ENCODE measurements at regions not wholly inside any gene's neighbourhood (a gene's known extent, or its start where the extent isn't known, plus 50 kb on each side); places are given as distances from the start of the nearest gene placed in this dataset.

DNA sequence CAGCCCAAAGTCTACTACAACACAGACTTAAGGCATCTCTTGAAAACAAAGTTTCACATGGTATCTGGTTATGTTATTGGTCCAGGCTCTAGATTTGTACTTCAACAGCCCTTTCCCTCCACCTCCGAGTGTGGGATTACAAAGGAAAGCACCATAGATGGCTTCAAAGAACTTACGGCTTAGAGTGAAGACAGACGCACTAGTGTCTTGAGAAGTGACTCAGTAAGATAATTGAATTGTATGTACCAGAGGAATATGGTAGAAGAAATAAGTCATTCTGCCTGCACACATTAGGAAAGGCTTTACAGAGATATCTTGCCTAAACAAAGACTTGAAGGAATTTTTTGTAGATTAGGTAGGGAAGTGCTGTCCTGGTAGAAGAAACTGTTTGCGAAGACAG lies 392.3 kb upstream of the TNP1 start:
- no peaks in the 10 kb centered on the region for H3K36me3 Mint-ChIP-seq (ENCODE audit: low read depth)
- H3K9me3 Mint-ChIP-seq, result no peaks in the 10 kb centered on the region
- POLR2A ChIA-PET, result no interaction called here
- no peaks in the 10 kb centered on the region for H3K4me1 Mint-ChIP-seq
- H3K27ac Mint-ChIP-seq, result no peak overlapping the region
- ATAC-seq (ENCODE audit: low read depth) (no peak), DNase-seq (no peak)
- peaks cover 20% of the 10 kb centered on the region for H3K27me3 Mint-ChIP-seq
- intact Hi-C loops (cut with micrococcal nuclease), result no loop called here
- CTCF ChIA-PET, result no interaction called here
- TF ChIP-seq, protein P1, sequence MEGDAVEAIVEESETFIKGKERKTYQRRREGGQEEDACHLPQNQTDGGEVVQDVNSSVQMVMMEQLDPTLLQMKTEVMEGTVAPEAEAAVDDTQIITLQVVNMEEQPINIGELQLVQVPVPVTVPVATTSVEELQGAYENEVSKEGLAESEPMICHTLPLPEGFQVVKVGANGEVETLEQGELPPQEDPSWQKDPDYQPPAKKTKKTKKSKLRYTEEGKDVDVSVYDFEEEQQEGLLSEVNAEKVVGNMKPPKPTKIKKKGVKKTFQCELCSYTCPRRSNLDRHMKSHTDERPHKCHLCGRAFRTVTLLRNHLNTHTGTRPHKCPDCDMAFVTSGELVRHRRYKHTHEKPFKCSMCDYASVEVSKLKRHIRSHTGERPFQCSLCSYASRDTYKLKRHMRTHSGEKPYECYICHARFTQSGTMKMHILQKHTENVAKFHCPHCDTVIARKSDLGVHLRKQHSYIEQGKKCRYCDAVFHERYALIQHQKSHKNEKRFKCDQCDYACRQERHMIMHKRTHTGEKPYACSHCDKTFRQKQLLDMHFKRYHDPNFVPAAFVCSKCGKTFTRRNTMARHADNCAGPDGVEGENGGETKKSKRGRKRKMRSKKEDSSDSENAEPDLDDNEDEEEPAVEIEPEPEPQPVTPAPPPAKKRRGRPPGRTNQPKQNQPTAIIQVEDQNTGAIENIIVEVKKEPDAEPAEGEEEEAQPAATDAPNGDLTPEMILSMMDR (IDR thresholded peaks at IDR 0.05), result no peak
- H3K4me3 Mint-ChIP-seq, result no peak overlapping the region

DNA sequence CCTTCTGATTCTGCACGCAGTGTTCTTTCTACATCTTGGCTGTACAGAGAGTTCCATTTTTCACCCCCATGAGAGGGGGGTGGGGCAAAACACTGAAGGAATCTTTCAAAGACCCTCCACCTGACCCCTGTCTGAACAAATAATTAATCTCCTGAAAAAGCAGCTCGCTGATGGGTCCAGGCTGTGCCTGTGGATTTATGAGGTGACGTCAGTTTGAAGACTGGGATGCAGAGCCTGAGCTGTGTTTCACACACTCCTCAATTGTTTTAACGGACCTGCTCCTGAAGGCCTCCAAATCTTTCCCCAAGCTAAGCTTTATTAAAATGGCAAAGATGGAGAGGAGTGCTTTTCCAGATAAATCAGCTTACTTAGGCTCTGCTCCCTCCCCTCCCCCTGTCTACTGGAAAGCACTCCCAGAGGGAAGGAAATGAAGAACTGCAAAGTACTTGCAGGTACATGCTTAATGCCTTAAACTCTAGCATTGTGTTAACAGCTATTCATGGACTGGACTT lies 390.2 kb upstream of the TNP1 start:
- TF ChIP-seq, protein P1 (IDR thresholded peaks at IDR 0.05), result no peak
- H3K9me3 Mint-ChIP-seq, result no peaks in the 10 kb centered on the region
- ChIA-PET POLR2A (no interaction called here), CTCF (no interaction called here)
- ATAC-seq (ENCODE audit: low read depth), result no peak
- peaks cover 31% of the 10 kb centered on the region for H3K27me3 Mint-ChIP-seq
- H3K4me3 Mint-ChIP-seq, result no peak overlapping the region
- intact Hi-C loops (cut with micrococcal nuclease), result no loop called here
- no peak overlapping the region for H3K27ac Mint-ChIP-seq
- no peak for DNase-seq
- no peaks in the 10 kb centered on the region for H3K4me1 Mint-ChIP-seq
- H3K36me3 Mint-ChIP-seq (ENCODE audit: low read depth), result no peaks in the 10 kb centered on the region

DNA sequence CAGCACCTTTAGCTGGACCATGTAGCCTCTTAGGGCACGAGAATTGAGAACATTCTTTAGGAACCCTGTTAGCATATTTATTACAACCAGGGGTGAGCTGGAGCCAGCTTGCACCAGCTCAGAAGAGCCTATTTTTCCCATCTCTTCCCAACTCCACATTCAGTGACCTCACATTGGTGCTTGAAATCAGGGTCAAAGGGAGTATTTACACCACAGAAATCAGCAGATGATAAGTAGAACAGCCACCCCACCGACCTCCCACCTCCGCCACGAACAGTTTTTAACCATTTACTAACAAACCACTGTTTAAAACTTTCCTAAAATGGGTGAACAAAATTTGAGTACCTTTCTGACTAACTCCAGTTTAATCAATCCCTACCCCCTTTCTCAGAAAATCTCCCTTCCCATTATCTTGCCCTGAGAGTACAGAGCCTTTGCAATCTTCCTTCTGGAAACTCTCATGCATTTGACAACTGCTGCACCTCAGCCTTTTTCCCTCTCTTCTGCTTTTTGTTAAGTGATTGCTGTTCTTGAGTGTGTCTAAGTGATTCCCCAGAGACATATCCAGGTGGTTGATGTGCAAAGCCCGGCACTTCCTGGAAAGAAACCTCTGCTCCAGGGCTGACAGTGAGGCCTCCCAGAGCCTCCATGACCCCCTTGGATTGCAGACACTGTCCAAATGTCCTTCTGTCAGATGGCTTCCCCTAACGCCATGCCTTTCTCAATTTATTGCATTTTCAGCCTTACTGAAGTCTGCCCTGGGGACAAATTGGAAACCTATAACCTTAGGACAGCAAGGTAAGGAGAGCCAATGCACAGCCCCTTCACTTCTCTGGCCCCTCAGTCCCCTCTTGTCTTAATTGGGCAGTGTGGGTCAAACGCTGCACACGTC lies 389.5 kb upstream of the TNP1 start:
- Mint-ChIP-seq H3K4me1 (no peaks in the 10 kb centered on the region), H3K9me3 (no peaks in the 10 kb centered on the region), H3K36me3 (ENCODE audit: low read depth) (no peaks in the 10 kb centered on the region), H3K27me3 (peaks cover 35% of the 10 kb centered on the region), H3K4me3 (no peak overlapping the region), H3K27ac (no peak overlapping the region)
- ChIA-PET POLR2A (no interaction called here), CTCF (no interaction called here)
- ATAC-seq (ENCODE audit: low read depth) (no peak), DNase-seq (no peak)
- intact Hi-C loops (cut with micrococcal nuclease), result no loop called here
- TF ChIP-seq, protein P1 (IDR thresholded peaks at IDR 0.05), result no peak

DNA sequence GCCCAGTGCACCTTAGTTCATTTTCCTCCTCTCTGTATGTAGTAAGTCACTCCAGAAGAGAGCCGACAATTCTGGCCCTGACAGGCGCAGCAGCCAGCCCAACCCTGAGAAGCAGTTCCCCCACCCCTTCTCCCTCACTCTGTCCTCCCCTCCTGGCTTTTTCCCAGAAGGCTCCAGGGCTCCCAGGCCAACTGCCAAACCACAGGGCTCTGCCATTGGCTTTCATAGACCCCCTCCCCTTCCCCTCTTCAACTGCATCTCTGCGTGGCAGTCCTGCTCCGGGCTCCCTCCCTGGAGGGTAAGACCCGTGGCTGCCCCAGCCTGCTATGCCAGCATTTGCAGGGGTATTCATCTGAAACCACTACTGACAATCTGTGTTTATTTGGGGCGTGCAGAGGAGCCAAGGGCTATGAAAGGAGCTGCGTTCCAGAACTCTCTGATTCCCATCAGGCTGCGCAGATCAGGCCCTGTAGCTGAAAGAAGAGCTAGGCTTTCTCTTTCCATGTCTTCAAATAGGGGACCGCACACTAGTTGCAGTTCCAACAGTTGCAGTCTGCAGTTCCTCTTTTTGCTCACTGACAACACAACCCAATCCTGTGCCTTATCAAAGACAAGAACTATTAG lies 388.6 kb upstream of the TNP1 start:
- DNase-seq (no peak), ATAC-seq (ENCODE audit: low read depth) (peak; percentile 58)
- TF ChIP-seq, protein P1 (IDR thresholded peaks at IDR 0.05), result no peak
- Mint-ChIP-seq H3K4me1 (no peaks in the 10 kb centered on the region), H3K27me3 (peaks cover 33% of the 10 kb centered on the region), H3K36me3 (ENCODE audit: low read depth) (no peaks in the 10 kb centered on the region), H3K4me3 (no peak overlapping the region), H3K9me3 (no peaks in the 10 kb centered on the region), H3K27ac (no peak overlapping the region)
- intact Hi-C loops (cut with micrococcal nuclease), result no loop called here
- ChIA-PET POLR2A (no interaction called here), CTCF (no interaction called here)

DNA sequence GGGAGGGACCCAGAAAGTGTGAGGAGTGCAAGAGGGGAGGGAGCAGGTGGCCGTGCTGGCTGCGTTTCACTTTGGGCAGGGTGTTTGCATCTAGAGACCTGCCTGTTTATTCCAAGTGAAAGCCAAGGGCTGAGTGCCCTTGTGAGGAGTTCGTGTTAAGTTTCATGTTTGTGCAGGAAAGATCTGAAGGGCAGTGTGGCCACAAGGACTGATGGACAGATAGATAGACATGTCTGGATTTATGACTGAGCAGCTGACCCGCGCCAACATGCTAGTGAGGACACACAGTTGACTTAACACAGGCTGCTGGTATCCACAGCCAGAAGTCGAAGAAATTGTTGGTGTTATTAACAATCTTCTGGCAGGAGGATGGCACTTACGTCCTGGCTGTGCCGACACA lies 387.6 kb upstream of the TNP1 start:
- no peak overlapping the region for H3K4me3 Mint-ChIP-seq
- ChIA-PET POLR2A (no interaction called here), CTCF (no interaction called here)
- no peaks in the 10 kb centered on the region for H3K4me1 Mint-ChIP-seq
- ATAC-seq (ENCODE audit: low read depth), result no peak
- no peaks in the 10 kb centered on the region for H3K36me3 Mint-ChIP-seq (ENCODE audit: low read depth)
- TF ChIP-seq, protein P1 (IDR thresholded peaks at IDR 0.05), result no peak
- intact Hi-C loops (cut with micrococcal nuclease), result no loop called here
- H3K27me3 Mint-ChIP-seq, result peaks cover 31% of the 10 kb centered on the region
- no peak for DNase-seq
- H3K27ac Mint-ChIP-seq, result no peak overlapping the region
- H3K9me3 Mint-ChIP-seq, result no peaks in the 10 kb centered on the region

Data from activated B cell treated with CpG ODN at 0.5 μM for 24 hours (primary cell).